NCI-H748 treated with DMSO at 0.1 percent for 48 hours (cell line): ENCODE measurements at regions not wholly inside any gene's neighbourhood (a gene's known extent, or its start where the extent isn't known, plus 50 kb on each side); places are given as distances from the start of the nearest gene placed in this dataset.

ENCODE experiments used
- DNase-seq: peaks from one replicate; lab custom pipeline; 2025; lab: John Stamatoyannopoulos, UW

GRCh38 chr20:39638731-39639130 is 676.6 kb downstream of the DHX35 start:
- no peak for DNase-seq

DNA sequence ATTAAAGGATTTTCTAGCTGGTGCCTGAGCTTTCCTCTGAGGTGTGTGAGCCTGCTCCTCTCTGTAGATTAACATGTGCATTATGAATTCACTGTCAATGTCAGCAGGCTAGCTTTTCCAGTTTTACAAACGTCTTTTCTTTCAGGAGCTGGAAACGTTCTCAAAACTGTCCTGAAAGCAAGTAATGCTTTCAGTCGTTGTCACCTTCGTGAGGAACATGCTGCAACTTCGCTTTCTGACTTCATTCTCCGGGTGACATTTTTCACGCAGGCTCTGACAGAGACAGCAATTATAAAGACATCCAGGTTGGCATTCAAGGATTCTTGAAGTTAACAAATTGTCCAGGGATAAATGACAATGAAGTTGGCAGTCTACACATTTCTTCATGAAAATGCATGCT is 671.5 kb downstream of the DHX35 start:
- no peak for DNase-seq

- DNase-seq = no peak
Observed at GRCh38 chr20:39632757-39633156, 670.6 kb downstream of the DHX35 start.

- DNase-seq = no peak
Observed at GRCh38 chr20:39632176-39632575, 670.0 kb downstream of the DHX35 start.

GRCh38 chr20:39631557-39631956 is 669.4 kb downstream of the DHX35 start:
- DNase-seq = no peak

DNA sequence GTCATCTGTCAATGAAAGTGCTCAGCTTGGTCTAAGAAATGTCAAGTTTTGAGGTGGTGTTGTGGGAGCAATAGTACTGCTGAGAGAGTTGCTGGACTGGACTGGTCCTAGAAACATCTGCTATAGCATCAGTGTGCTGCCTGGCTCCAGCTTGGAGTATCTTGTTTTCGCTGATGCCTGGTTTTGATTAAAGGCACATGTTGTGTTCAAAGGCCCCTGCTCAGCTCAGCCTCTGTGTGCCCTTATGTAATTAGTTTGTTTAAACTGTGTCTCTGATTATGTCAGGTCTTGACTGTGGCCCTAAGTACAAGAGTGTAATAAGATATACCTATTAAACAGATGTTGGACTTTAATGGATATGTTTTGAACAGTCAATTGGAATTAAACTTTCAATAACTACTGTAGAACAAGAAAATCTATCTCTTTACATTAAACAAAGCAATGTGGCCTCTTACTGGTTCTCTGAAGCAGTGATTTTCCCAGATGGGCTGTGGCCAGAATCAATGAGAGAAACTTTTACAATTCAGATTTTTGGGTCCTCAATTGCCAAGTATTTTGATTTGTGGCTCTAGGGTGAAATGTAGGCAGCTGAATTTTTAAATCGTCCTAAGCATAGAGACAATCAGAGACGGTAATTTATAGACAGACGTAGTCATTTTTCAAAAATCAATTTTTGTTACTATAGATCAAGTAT is 668.2 kb downstream of the DHX35 start:
- DNase-seq = peak; percentile 55

GRCh38 chr20:39627765-39628164 is 665.6 kb downstream of the DHX35 start:
- no peak for DNase-seq

GRCh38 chr20:39624316-39624715 is 662.2 kb downstream of the DHX35 start:
- DNase-seq = no peak

- DNase-seq = no peak
Observed at GRCh38 chr20:39623584-39624234, 661.6 kb downstream of the DHX35 start.

DNA sequence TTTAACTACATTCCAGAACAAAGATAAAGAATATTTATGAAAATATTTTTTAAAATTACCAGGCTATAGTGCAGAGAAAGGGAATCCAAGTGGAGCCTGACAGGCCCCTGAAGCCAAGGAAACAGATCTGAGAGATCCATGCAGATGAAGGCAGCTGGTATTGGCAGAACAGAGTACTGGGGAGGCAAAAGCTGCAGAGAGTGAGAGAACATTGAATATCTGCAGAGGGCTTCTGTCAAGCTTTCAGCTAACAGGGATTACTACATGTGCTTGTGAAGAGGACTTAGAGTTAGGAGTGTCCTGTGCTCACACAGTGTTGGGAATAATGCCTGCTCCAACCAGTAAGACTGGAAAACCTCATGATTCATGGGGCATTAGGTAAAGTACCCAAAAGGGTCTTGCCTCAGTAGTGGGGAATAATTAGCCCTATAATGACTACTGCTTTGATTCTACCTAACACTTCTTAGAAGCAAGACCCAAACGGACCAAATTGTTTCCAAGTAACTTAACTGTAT is 657.2 kb downstream of the DHX35 start:
- no peak for DNase-seq

DNA sequence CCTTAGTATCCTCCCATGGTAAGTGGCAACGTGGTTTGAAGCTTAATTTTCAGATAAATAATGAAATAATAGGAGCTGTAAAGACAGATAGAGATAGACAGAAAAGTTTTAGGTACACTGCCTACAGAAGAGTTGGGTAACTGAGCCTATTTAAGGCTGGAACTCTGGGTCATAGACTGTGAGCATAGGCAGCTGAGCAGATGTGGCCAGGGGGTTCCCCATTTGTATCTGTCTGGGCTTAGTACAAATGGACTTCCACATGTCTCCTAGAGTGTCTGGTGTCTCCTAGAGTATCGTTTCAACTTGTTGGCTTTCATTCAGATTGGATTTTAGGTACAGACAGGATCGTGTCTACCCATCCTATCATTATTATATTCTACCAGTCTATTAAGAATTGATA is 649.8 kb downstream of the DHX35 start:
- no peak for DNase-seq

- DNase-seq = no peak
Observed at GRCh38 chr20:39607141-39607540, 645.0 kb downstream of the DHX35 start.

- no peak for DNase-seq
Observed at GRCh38 chr20:39605908-39606307, 643.8 kb downstream of the DHX35 start.

GRCh38 chr20:39605361-39605760 is 643.2 kb downstream of the DHX35 start:
- no peak for DNase-seq

- no peak for DNase-seq
Observed at GRCh38 chr20:39603219-39603618, 641.1 kb downstream of the DHX35 start.

DNA sequence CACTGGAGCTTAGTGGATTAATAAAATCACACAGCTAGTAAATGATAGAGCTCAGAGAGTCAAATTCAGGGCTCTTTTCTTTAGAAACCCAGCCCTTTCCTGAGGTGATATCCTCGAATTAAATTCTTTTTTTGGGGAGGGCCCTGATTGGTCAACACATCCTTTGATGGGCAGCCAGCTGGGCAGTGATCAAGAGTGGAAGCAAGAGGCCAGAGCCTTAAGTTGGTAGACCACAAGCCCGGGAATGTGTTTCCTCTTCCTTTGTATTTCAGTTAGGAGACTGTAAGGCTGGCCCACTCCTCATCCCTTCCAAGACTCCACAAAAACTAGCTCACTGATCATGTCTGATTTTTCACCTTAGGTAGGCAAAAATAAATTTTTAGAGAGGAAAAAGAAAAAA is 640.5 kb downstream of the DHX35 start:
- no peak for DNase-seq

GRCh38 chr20:39600871-39601270 is 638.7 kb downstream of the DHX35 start:
- no peak for DNase-seq

GRCh38 chr20:39600156-39600555 is 638.0 kb downstream of the DHX35 start:
- DNase-seq = no peak

GRCh38 chr20:39596554-39596953 is 634.4 kb downstream of the DHX35 start:
- DNase-seq = no peak

DNA sequence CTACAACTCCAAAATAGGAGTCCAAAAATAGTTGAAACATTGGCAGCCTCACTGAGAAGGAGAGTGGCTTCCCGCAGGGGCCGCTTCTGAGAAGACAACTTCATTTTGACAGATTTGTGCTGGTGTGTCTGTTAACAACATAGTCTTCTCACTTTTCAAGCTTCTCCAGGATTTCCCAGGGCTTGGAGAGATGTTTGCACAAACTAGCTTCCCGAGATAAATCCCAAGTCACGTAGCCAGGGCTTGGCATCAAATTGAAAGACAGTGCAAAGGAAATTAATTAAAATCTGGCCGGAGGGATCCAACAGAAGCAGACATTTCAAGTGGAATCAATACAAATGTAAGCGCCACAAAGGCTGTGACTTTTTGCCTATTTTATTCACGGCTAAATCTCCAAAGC is 630.2 kb downstream of the DHX35 start:
- no peak for DNase-seq

GRCh38 chr20:39588148-39588757 is 626.1 kb downstream of the DHX35 start:
- peak; percentile 45 for DNase-seq

- no peak for DNase-seq
Observed at GRCh38 chr20:39581034-39581433, 618.9 kb downstream of the DHX35 start.

DNA sequence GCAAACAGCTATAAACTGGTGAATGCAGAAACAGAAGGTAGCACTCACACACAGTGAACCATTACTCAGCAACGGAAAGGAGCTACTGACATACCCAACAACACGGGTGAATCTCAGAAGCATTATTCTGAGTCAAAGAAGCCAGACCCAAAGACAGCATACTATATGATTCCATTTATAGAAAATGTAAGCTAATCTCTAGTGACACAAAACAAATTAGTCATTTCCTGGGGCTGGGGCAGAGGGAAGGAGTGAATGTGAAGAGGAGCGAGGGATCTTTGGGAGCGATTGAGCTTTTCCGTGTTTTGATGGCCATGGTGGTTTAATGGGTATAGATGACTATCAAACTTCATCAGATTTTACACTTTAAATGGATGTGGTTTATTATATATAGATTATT is 614.6 kb downstream of the DHX35 start:
- DNase-seq = no peak
